ENCODE measurements at regions not wholly inside any gene's neighbourhood (a gene's known extent, or its start where the extent isn't known, plus 50 kb on each side); places are given as distances from the start of the nearest gene placed in this dataset.

DNA sequence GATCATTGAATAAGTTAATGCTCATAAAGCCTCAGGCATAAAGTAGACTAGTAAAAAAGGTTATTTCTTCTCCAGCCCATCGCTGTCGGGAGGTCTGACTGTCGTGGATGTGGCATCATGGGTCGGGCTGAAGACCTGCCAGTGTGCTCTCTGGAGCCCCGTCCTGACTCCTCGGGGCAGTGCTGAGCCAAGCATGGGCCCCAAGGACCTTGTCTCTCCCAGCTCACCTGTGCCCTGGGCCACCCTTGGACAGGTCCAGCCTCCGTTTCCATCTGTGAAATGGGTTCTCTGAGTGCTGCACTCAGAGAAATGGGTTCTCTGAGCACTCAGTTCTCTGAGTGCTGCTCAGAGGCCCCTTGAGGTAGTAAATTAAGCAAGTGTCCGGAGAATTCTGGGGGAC is 269.0 kb downstream of the GADD45G start:
- no peak overlapping the region for H3K4me3 ChIP-seq (ENCODE audit: control insufficient read depth in 2 of 3, extremely low read depth in 1 of 3, insufficient read depth in 2 of 3, low read depth in 1 of 3, low read length in 3 of 3)
- no peaks in the 10 kb centered on the region for H3K9me3 ChIP-seq (ENCODE audit: control insufficient read depth, low read depth, low read length)
- H4K20me1 ChIP-seq (ENCODE audit: control insufficient read depth, extremely low read depth, insufficient read depth, low read length), result no peaks in the 10 kb centered on the region
- no peaks in the 10 kb centered on the region for H3K9me1 ChIP-seq (ENCODE audit: control insufficient read depth, extremely low read depth, insufficient read depth, low read length)
- no peaks in the 10 kb centered on the region for H3K79me2 ChIP-seq (ENCODE audit: control insufficient read depth, insufficient read depth, low read length)
- no peak overlapping the region for H3K4me2 ChIP-seq (ENCODE audit: control insufficient read depth, extremely low read depth, insufficient read depth, low read depth, low read length)
- no peak overlapping the region for H3K27ac ChIP-seq (ENCODE audit: control insufficient read depth, insufficient read depth, low read length)
- peaks cover 4% of the 10 kb centered on the region for H3K27me3 ChIP-seq (ENCODE audit: control insufficient read depth, extremely low read depth, insufficient read depth, low read length)
- FAIRE-seq (no peak), DNase-seq (ENCODE audit: low read depth, low spot score) (no peak)
- dilution Hi-C loops (cut with MboI; ENCODE audit: extremely low pct_ligation_motif_present, low sequenced_read_pairs), result no loop called here
- no peaks in the 10 kb centered on the region for H3K36me3 ChIP-seq (ENCODE audit: control insufficient read depth in 2 of 2, extremely low read depth in 1 of 2, insufficient read depth in 2 of 2, low read length in 2 of 2)
- TF ChIP-seq CTCF (optimal IDR thresholded peaks at IDR 0.05 in 1 of 3, IDR thresholded peaks at IDR 0.05 in 1 of 3, conservative IDR thresholded peaks at IDR 0.05 in 1 of 3; ENCODE audit: extremely low read depth in 1 of 3, insufficient read depth in 2 of 3, low read length in 3 of 3), result no peak
- TF ChIP-seq EZH2 (IDR thresholded peaks at IDR 0.05; ENCODE audit: low read length), result no peak
- H3K9ac ChIP-seq (ENCODE audit: control insufficient read depth, extremely low read depth, insufficient read depth, low read length), result no peak overlapping the region
- H2AFZ ChIP-seq (ENCODE audit: control insufficient read depth, low read length), result no peak overlapping the region
- H3K4me1 ChIP-seq (ENCODE audit: control insufficient read depth, extremely low read depth, insufficient read depth, low read length), result no peaks in the 10 kb centered on the region

DNA sequence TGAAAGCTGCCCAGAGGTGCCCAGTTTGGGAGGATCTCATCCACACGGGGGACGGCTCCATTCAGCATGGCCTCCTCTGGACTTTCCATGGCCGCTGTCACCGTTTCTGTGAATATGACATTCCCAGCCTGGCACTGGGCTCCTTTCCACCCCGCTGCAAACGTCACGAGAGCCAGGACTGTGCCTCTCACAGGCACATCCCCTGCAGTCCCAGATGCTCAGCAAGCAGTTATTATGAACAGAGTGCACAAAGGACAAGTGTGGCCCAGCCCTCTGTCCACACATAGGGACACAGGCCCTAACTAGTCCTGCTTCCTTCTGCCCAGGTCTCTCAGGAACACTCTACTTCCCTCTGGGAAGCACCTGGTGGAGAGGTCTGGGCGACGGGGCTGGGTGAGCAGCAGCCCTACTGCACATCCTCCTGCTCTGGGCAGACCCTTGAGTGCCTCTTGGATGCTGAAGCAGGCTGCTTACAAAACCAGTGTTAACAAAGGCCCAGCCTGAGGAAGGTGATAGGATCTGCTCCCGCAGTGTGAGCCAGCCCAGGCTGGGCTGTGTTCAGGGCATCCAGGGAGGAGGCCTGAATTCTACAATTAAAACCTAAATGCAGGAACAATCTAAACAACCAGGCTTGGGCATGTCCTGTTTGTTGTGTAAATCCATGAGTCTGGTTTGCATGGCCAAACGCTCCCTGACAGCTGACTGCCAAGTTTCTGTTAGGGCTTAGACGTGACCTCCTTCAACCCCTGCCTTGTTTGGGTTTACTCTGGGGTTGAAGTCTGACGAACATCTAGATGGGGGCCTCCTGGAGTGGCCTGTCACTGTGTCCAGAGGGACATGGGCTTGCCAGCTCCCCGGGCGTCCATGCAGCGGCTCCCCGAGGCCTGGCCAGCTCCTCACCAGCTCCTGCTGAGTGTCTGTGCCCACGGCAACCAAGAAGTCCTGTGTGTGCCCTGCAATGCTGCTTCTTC is 269.8 kb downstream of the GADD45G start:
- Histone ChIP-seq H2AFZ (ENCODE audit: control insufficient read depth, low read length) (no peak overlapping the region), H3K9ac (ENCODE audit: control insufficient read depth, extremely low read depth, insufficient read depth, low read length) (no peak overlapping the region), H3K4me1 (ENCODE audit: control insufficient read depth, extremely low read depth, insufficient read depth, low read length) (no peaks in the 10 kb centered on the region), H3K27ac (ENCODE audit: control insufficient read depth, insufficient read depth, low read length) (no peak overlapping the region), H3K79me2 (ENCODE audit: control insufficient read depth, insufficient read depth, low read length) (no peaks in the 10 kb centered on the region), H3K4me3 (ENCODE audit: control insufficient read depth in 2 of 3, extremely low read depth in 1 of 3, insufficient read depth in 2 of 3, low read depth in 1 of 3, low read length in 3 of 3) (no peak overlapping the region), H3K9me3 (ENCODE audit: control insufficient read depth, low read depth, low read length) (no peaks in the 10 kb centered on the region), H4K20me1 (ENCODE audit: control insufficient read depth, extremely low read depth, insufficient read depth, low read length) (no peaks in the 10 kb centered on the region), H3K9me1 (ENCODE audit: control insufficient read depth, extremely low read depth, insufficient read depth, low read length) (no peaks in the 10 kb centered on the region), H3K4me2 (ENCODE audit: control insufficient read depth, extremely low read depth, insufficient read depth, low read depth, low read length) (no peak overlapping the region), H3K36me3 (ENCODE audit: control insufficient read depth in 2 of 2, extremely low read depth in 1 of 2, insufficient read depth in 2 of 2, low read length in 2 of 2) (no peaks in the 10 kb centered on the region), H3K27me3 (ENCODE audit: control insufficient read depth, extremely low read depth, insufficient read depth, low read length) (peaks cover 4% of the 10 kb centered on the region)
- TF ChIP-seq CTCF (optimal IDR thresholded peaks at IDR 0.05 in 1 of 3, IDR thresholded peaks at IDR 0.05 in 1 of 3, conservative IDR thresholded peaks at IDR 0.05 in 1 of 3; ENCODE audit: extremely low read depth in 1 of 3, insufficient read depth in 2 of 3, low read length in 3 of 3) (no peak), EZH2 (IDR thresholded peaks at IDR 0.05; ENCODE audit: low read length) (no peak)
- dilution Hi-C loops (cut with MboI; ENCODE audit: extremely low pct_ligation_motif_present, low sequenced_read_pairs), result no loop called here
- DNase-seq (ENCODE audit: low read depth, low spot score), result no peak
- FAIRE-seq, result no peak

All from keratinocyte (primary cell).